ENCODE measurements at regions not wholly inside any gene's neighbourhood (a gene's known extent, or its start where the extent isn't known, plus 50 kb on each side); places are given as distances from the start of the nearest gene placed in this dataset.

GRCh38 chrX:43474321-43474720 is 181.8 kb upstream of the MAOA start:
- no peak for DNase-seq (ENCODE audit: extremely low read depth, low read depth)
- TF ChIP-seq CTCF (IDR thresholded peaks at IDR 0.05; ENCODE audit: low read depth, low read length) = no peak

- no peak for TF ChIP-seq CTCF (IDR thresholded peaks at IDR 0.05; ENCODE audit: low read depth, low read length)
- no peak for DNase-seq (ENCODE audit: extremely low read depth, low read depth)
Observed at GRCh38 chrX:43479070-43479469, 177.0 kb upstream of the MAOA start.

GRCh38 chrX:43479850-43480249 is 176.2 kb upstream of the MAOA start:
- no peak for TF ChIP-seq CTCF (IDR thresholded peaks at IDR 0.05; ENCODE audit: low read depth, low read length)
- DNase-seq (ENCODE audit: extremely low read depth, low read depth) = no peak

GRCh38 chrX:43481576-43481975 is 174.5 kb upstream of the MAOA start:
- no peak for DNase-seq (ENCODE audit: extremely low read depth, low read depth)
- TF ChIP-seq CTCF (IDR thresholded peaks at IDR 0.05; ENCODE audit: low read depth, low read length) = no peak

- no peak for DNase-seq (ENCODE audit: extremely low read depth, low read depth)
- TF ChIP-seq CTCF (IDR thresholded peaks at IDR 0.05; ENCODE audit: low read depth, low read length) = no peak
Observed at GRCh38 chrX:43493756-43494155, 162.3 kb upstream of the MAOA start.

GRCh38 chrX:43500246-43500645 is 155.9 kb upstream of the MAOA start:
- no peak for TF ChIP-seq CTCF (IDR thresholded peaks at IDR 0.05; ENCODE audit: low read depth, low read length)
- no peak for DNase-seq (ENCODE audit: extremely low read depth, low read depth)

GRCh38 chrX:43500996-43501694 is 155.0 kb upstream of the MAOA start:
- DNase-seq (ENCODE audit: extremely low read depth, low read depth) = no peak
- no peak for TF ChIP-seq CTCF (IDR thresholded peaks at IDR 0.05; ENCODE audit: low read depth, low read length)

Data from AG09319 (cell line).